ENCODE measurements at regions not wholly inside any gene's neighbourhood (a gene's known extent, or its start where the extent isn't known, plus 50 kb on each side); places are given as distances from the start of the nearest gene placed in this dataset.

DNA sequence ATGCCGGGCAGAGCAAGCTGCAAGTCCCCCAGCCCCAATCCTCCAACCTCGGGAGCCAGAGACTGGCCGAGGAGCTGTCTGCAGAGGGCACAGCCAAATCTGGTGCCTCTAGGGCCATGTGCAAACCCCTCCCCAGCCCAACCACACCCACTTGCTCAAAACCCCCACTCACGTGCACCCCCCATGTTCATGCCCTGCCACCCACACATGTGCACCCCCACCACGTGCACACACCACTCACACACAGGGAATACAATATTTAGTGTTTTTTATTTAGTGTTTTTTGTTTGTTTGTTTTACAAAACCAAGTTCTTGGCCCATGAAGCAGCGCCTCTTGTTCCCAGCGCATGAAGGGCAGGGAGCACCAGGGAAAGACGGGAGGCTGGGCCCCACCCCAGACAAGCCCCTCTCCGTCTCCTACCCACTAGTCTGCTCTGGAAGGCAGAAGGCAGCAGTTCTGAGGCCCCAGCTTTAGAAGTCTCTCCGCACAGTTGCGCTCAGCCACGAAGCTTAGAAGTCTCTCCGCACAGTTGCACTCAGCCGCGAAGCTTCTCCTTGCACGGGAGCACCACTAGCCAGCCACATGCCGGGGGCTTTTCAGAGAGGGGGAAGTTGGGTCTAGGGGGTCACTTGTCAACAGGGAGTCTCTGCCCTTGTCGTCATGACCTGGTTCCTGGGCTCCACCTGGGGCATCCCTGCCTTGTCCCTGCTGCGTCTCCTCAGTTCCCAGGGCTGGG lies 276.1 kb upstream of the HDAC4 start:
- DNase-seq (ENCODE audit: low read depth, low spot score) = no peak
- peaks cover 2% of the 10 kb centered on the region; the same call in 1 of the 2 replicates for H3K4me1 ChIP-seq (ENCODE audit: control insufficient read depth, insufficient read depth, low read length)
- no peak overlapping the region for H3K4me3 ChIP-seq (ENCODE audit: low read length)
- no peaks in the 10 kb centered on the region for H3K9me3 ChIP-seq (ENCODE audit: control insufficient read depth, insufficient read depth, low read length)
- H3K27me3 ChIP-seq (ENCODE audit: control insufficient read depth, insufficient read depth, low read length) = no peaks in the 10 kb centered on the region
- no peak overlapping the region for H3K27ac ChIP-seq (ENCODE audit: low read length)
- H3K36me3 ChIP-seq (ENCODE audit: control insufficient read depth, insufficient read depth, low read length) = no peaks in the 10 kb centered on the region; the same call in 1 of the 2 replicates
- no CpG with 5 or more reads among the region's 19 CpGs for WGBS (ENCODE audit: insufficient coverage, insufficient read length)

DNA sequence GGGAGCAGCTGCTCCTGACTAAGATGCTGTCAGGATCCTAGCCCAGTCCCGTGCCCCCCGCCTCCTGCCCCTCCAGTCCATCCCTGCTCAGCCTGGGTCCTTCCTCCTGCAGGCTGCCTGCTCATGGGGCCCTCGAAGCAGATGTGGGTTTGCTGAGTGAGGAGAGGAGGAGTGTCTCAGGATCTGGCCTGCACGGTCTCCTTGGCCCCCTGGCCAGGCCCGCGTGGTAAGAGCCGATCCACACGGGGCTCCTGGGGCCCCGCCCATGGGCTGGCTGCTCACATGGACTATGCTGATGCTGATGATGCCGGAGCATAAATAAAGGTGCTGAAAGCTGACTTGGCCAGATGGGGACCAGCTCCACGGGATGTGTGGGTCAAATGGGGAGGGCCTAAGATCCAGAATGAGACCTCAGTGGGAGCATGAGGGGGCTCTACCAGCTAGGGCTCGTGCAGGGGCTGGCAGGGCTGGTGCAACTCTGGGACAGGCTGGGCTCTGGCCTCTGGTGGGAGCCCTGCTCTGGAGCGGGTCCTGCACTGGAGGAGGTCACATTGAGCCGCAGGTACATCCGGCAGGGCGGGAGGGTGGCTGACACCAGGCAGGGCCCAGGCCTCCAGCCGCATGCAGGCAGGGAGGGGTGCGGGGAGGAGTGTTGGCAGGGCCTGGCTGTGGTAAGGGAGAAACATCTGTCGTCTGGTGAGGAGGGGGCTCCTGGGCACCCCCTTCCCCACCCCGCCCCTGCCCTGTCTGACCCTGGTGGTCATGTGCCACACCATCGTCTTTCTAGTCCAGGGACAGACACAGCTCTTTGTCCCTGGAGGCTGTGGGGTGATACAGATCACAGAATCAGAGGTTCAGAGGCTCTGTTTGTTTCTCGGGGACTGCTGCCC lies 275.3 kb upstream of the HDAC4 start:
- Histone ChIP-seq H3K4me3 (ENCODE audit: low read length) (no peak overlapping the region), H3K27me3 (ENCODE audit: control insufficient read depth, insufficient read depth, low read length) (no peaks in the 10 kb centered on the region)
- no CpG with 5 or more reads among the region's 22 CpGs for WGBS (ENCODE audit: insufficient coverage, insufficient read length)

GRCh38 chr2:239674981-239675825 lies 274.4 kb upstream of the HDAC4 start:
- Histone ChIP-seq H3K4me1 (ENCODE audit: control insufficient read depth, insufficient read depth, low read length) (peaks cover 2% of the 10 kb centered on the region; the same call in 1 of the 2 replicates), H3K36me3 (ENCODE audit: control insufficient read depth, insufficient read depth, low read length) (no peaks in the 10 kb centered on the region; the same call in 1 of the 2 replicates), H3K27ac (ENCODE audit: low read length) (no peak overlapping the region), H3K9me3 (ENCODE audit: control insufficient read depth, insufficient read depth, low read length) (no peaks in the 10 kb centered on the region), H3K27me3 (ENCODE audit: control insufficient read depth, insufficient read depth, low read length) (no peaks in the 10 kb centered on the region), H3K4me3 (ENCODE audit: low read length) (no peak overlapping the region)
- DNase-seq (ENCODE audit: low read depth, low spot score) = no peak
- WGBS (ENCODE audit: insufficient coverage, insufficient read length) = no CpG with 5 or more reads among the region's 17 CpGs

More for the DNA sequence above, 275.3 kb upstream of the HDAC4 start:
- DNase-seq (ENCODE audit: low read depth, low spot score) = no peak
- no peaks in the 10 kb centered on the region for H3K9me3 ChIP-seq (ENCODE audit: control insufficient read depth, insufficient read depth, low read length)
- no peaks in the 10 kb centered on the region; the same call in 1 of the 2 replicates for H3K36me3 ChIP-seq (ENCODE audit: control insufficient read depth, insufficient read depth, low read length)
- peaks cover 2% of the 10 kb centered on the region; the same call in 1 of the 2 replicates for H3K4me1 ChIP-seq (ENCODE audit: control insufficient read depth, insufficient read depth, low read length)
- no peak overlapping the region for H3K27ac ChIP-seq (ENCODE audit: low read length)

- no peaks in the 10 kb centered on the region for H3K9me3 ChIP-seq (ENCODE audit: control insufficient read depth, insufficient read depth, low read length)
- no peaks in the 10 kb centered on the region; the same call in 1 of the 2 replicates for H3K36me3 ChIP-seq (ENCODE audit: control insufficient read depth, insufficient read depth, low read length)
- WGBS (ENCODE audit: insufficient coverage, insufficient read length) = no CpG with 5 or more reads among the region's 17 CpGs
- peaks cover 2% of the 10 kb centered on the region; the same call in 1 of the 2 replicates for H3K4me1 ChIP-seq (ENCODE audit: control insufficient read depth, insufficient read depth, low read length)
- H3K27me3 ChIP-seq (ENCODE audit: control insufficient read depth, insufficient read depth, low read length) = no peaks in the 10 kb centered on the region
- no peak for DNase-seq (ENCODE audit: low read depth, low spot score)
- H3K27ac ChIP-seq (ENCODE audit: low read length) = no peak overlapping the region
- no peak overlapping the region for H3K4me3 ChIP-seq (ENCODE audit: low read length)
These were observed 273.5 kb upstream of the HDAC4 start for GRCh38 chr2:239674101-239674980.

GRCh38 chr2:239673641-239674040 lies 272.8 kb upstream of the HDAC4 start:
- Histone ChIP-seq H3K27ac (ENCODE audit: low read length) (no peak overlapping the region), H3K4me3 (ENCODE audit: low read length) (no peak overlapping the region), H3K27me3 (ENCODE audit: control insufficient read depth, insufficient read depth, low read length) (no peaks in the 10 kb centered on the region), H3K36me3 (ENCODE audit: control insufficient read depth, insufficient read depth, low read length) (no peaks in the 10 kb centered on the region; the same call in 1 of the 2 replicates), H3K9me3 (ENCODE audit: control insufficient read depth, insufficient read depth, low read length) (no peaks in the 10 kb centered on the region), H3K4me1 (ENCODE audit: control insufficient read depth, insufficient read depth, low read length) (peaks cover 2% of the 10 kb centered on the region; the same call in 1 of the 2 replicates)
- no CpG with 5 or more reads among the region's 10 CpGs for WGBS (ENCODE audit: insufficient coverage, insufficient read length)
- no peak for DNase-seq (ENCODE audit: low read depth, low spot score)

DNA sequence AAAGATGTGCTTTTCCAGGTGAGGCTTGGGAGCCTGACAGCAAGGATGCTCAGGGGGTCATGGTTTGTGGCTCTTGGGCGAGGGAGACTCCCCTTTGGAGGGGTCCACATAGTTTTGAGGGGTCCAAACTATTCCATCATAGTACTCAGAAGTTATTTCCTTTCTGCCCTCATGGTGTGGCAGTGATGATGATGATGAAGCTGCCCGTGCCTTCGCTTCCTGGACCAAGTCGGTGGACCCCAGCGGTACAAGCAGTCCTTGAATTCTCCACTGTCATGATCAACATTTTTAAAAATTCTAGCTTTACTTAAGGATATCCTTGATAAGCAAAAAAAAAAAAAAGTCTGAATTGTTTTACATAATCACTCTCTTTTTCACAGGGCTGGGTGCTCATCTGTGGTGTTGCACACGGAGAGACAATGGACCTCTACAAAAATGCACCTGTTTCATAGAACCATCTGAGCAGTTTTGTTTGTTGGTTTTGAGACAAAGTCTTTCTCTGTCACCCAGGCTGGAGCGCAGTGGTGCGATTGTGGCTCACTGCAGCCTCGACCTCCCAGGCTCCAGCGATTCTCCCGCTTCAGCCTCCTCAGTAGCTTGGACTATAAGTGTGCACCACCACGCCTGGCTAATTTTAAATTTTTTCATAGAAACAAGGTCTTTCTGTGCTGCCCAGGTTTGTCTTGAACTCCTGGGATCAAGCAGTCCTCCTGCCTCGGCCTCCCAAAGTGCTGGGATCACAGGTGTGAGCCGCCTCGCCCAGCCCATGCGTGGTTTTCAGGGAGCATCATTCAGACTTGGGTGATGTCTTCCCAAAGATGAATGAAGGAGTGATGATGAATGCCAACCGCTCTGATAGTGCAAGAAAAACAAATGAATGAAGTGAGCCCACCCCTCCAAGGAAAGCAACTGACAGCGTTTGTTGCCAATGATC lies 271.4 kb upstream of the HDAC4 start:
- H3K9me3 ChIP-seq (ENCODE audit: control insufficient read depth, insufficient read depth, low read length) = no peaks in the 10 kb centered on the region
- no peaks in the 10 kb centered on the region for H3K27me3 ChIP-seq (ENCODE audit: control insufficient read depth, insufficient read depth, low read length)
- peaks cover 2% of the 10 kb centered on the region; the same call in 1 of the 2 replicates for H3K4me1 ChIP-seq (ENCODE audit: control insufficient read depth, insufficient read depth, low read length)
- H3K27ac ChIP-seq (ENCODE audit: low read length) = no peak overlapping the region
- no peak for DNase-seq (ENCODE audit: low read depth, low spot score)
- no peaks in the 10 kb centered on the region; the same call in 1 of the 2 replicates for H3K36me3 ChIP-seq (ENCODE audit: control insufficient read depth, insufficient read depth, low read length)
- WGBS (ENCODE audit: insufficient coverage, insufficient read length) = no CpG with 5 or more reads among the region's 18 CpGs
- no peak overlapping the region for H3K4me3 ChIP-seq (ENCODE audit: low read length)

DNA sequence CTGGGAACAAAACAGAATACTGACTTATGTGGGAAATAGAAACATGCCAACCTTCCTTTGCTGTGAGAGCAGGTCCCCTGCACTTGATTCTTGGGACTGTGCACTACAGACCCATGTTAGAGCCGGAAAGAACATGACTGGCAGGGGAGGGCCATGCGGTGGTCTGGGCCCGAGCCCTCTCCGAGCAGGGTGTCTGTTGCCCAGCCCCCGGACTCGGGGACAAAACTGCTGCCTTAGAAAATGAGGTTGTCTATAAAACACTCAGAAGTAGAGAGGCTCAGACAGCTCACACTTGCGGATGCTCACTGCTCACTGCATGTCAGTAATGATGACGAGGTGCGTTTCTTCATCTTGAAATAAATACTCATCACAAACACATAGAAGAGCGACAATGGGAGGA lies 270.7 kb upstream of the HDAC4 start:
- Histone ChIP-seq H3K9me3 (ENCODE audit: control insufficient read depth, insufficient read depth, low read length) (no peaks in the 10 kb centered on the region), H3K4me3 (ENCODE audit: low read length) (no peak overlapping the region), H3K4me1 (ENCODE audit: control insufficient read depth, insufficient read depth, low read length) (peaks cover 2% of the 10 kb centered on the region; the same call in 1 of the 2 replicates), H3K27me3 (ENCODE audit: control insufficient read depth, insufficient read depth, low read length) (no peaks in the 10 kb centered on the region), H3K27ac (ENCODE audit: low read length) (no peak overlapping the region), H3K36me3 (ENCODE audit: control insufficient read depth, insufficient read depth, low read length) (no peaks in the 10 kb centered on the region; the same call in 1 of the 2 replicates)
- WGBS (ENCODE audit: insufficient coverage, insufficient read length) = no CpG with 5 or more reads among the region's 10 CpGs
- DNase-seq (ENCODE audit: low read depth, low spot score) = no peak

DNA sequence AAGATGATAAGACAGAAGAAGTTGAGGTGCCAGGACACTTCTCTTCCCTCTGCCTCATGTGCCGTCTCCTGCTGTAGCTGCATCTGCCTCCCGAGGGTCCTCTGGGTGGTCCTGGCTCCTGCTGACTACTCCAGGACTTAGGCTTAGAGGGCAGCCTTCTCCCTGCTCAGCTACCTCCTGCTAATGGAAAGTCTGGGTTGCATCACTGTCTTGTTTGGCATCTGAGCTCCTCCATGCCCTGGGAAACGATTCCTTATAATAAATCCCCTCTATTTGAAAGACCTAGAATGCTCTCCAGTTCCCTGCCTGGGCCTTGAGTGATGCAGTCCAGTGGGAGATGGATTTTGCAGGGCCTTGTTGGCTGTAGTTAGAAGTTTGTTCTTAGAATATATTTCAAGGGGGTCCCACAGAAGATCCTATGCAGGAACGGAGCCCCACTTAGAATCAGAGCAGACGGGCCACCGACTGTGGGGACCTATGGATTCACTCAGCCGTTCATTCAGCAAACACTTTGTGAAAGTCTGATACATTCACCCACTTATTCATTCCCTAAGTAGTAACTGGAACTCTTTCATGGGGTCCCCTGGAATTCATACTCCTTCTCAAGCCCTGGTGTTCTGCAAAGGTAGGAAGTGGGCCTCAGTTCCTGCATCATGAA lies 269.8 kb upstream of the HDAC4 start:
- H3K27me3 ChIP-seq (ENCODE audit: control insufficient read depth, insufficient read depth, low read length) = no peaks in the 10 kb centered on the region
- H3K36me3 ChIP-seq (ENCODE audit: control insufficient read depth, insufficient read depth, low read length) = no peaks in the 10 kb centered on the region
- whole genome bisulfite sequencing (ENCODE audit: insufficient coverage, insufficient read length) = no CpG with 5 or more reads among the region's 7 CpGs
- no peak for DNase-seq (ENCODE audit: low read depth, low spot score)
- H3K9me3 ChIP-seq (ENCODE audit: control insufficient read depth, insufficient read depth, low read length) = no peaks in the 10 kb centered on the region
- H3K4me1 ChIP-seq (ENCODE audit: control insufficient read depth, insufficient read depth, low read length) = no peaks in the 10 kb centered on the region
- no peak overlapping the region for H3K4me3 ChIP-seq (ENCODE audit: low read length)
- H3K27ac ChIP-seq (ENCODE audit: low read length) = no peak overlapping the region
